ENCODE measurements at regions not wholly inside any gene's neighbourhood (a gene's known extent, or its start where the extent isn't known, plus 50 kb on each side); places are given as distances from the start of the nearest gene placed in this dataset.
"Not testable (repeated sequence)": the region's sequence is repeated elsewhere in the genome, so short reads cannot be mapped to it uniquely, and the experiment has no call there.

DNA sequence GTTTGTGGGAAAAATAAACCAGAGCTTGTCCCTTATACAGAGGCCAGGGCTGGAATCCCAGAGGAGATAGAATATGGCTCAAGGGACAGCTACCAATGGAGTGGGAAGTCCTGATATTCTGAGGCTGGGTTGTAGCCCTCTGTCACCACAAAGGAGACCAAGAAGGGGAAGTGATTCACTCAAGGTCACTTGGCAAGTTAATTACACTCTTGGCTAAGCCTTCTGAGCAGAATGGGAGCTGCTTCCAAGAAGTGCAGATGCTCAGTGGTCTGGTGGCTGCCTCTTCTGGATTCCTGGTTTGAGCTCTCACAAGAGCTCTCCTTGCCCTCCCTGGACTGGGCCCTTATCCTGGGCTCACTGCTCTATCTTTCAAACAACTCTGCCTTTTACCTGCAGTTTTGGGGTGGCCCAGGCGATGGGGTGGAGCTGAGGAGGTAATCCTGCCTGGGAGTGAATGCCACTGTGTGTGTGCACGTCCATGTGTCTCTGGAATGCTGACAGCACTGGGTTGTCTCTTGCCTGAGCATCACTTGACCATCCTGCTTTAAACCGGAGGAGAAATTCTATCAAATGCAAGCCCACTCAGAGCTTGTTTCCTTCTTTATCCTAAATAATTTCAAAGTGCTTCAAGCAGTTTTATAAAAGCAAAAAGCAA, 168.2 kb downstream of the KCNS3 start:
- peak in 3 of 56 donors; percentile 10 to 18 (median 17) for DNase-seq

DNA sequence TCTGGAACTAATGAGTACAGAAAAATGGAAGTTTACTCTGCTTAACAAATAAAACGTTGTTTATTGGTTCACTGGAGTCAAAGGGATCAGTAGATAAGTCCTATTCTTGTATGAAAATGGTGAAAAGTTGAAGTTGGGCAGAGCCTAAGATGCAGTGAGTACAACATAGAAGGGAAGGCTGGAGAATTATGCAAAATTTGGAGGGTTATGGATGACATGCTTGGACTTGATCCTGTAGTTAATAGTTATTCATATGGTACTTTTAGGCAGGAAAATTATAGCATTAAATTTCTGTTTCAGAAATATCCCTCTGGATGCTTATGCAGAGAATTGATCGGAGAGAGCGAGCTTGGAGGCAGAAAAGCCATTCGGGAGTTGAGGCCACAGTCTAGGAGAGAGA, 167.6 kb downstream of the KCNS3 start:
- no peak for DNase-seq

DNA sequence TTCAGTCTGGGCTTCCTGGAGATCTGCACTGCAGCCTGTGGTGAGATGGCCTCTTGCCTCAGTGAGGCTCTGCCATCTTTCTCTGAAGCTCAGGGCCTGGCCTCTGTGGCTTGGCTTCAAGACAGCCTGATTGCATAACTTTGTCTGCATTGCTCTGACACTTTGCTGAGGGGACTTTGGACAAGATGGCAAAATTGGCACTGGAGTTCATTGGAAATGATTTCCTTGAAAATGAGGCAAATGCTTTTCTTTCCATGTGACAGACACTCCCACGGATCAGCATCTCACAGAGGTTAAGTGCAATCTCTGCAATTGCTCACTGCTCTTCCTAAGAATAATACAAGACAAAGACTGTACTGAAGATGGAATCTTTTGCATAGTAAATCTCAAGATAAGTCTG, 166.8 kb downstream of the KCNS3 start:
- no peak for DNase-seq

DNA sequence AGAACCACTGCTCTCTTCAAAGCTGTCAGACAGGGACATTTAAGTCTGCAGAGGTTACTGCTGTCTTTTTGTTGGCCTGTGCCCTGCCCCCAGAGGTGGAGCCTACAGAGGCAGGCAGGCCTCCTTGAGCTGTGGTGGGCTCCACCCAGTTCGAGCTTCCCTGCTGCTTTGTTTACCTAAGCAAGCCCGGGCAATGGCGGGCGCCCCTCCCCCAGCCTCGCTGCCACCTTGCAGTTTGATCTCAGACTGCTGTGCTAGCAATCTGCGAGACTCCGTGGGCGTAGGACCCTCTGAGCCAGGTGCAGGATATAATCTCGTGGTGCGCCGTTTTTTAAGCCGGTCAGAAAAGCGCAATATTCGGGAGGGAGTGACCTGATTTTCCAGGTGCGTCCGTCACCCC, 138.9 kb downstream of the KCNS3 start:
- DNase-seq = not testable (repeated sequence)

DNA sequence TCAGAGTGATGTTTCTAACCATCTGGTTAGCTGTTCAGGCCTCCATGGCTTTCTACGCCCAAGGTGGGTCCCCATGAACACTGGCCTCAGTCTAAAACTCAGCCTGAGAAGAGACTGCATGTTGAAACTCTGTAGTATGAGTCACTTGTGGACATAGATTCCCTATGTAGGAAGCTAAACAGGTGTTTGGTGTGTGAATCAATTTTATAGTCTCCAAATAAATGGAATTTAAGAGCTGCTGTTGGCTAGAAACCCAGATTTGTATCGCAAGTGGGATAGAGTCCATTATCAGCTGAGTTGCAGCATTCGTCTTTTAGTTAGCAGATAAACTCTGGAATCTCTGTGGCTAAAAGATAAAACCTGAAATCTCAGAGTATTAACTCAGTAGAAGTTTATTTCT, 131.4 kb downstream of the KCNS3 start:
- no peak for DNase-seq

DNA sequence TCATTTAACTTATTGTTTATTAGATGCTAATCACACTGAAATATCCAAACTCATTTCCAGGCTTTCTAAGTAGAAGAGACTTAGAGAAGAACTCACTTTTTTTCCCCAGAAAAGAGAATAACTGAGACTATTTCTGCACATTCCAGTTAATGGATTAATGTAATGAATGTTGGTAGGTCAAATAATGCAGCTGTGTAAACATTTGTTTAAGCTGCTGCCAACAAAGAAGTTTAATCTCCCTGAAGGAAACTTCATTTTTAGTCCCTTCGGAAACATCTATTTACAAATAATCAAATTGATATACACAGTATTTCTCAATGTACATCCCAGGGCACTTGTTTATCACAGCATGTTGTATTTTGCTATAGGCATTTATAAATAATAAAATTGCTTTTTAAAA, 126.9 kb downstream of the KCNS3 start:
- DNase-seq = no peak

DNA sequence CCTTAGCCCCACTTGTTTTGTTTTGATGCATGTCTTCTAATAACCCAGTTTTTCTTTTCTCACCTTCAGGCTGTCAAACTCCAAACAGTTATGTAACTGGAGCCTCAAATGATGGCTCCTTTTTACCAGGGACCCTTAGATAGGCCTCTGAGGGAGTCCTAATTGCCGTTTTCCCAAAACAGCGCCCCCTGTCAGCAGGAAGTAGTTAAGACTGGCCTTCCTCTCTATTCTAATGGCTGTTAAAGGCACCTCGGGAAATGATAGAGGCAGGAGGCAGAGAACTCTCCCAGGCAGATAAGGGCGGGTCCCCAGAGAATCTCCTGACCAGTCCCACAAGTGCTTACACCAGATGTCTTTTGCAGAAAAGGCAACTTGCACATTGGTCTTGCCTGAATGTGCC, 123.2 kb downstream of the KCNS3 start:
- DNase-seq = no peak

DNA sequence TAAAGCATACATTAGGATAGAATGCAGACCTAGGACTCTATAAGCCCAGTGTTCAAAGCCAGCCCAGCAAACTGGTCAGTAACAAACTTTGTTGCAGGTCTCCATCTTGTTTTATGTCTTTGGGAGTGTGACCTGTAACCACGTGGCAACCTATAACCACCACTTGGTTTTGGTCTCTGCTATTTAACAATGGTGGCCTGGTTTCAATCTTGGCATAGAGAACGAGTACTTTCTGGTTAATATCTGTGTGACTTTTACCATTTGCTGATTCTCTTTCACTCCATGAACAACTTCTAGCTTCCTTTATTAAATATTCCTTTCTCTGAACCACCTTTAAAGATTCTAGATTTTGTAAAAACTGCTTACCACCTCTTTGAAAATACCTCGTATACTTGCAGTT, 118.5 kb downstream of the KCNS3 start:
- no peak for DNase-seq

DNA sequence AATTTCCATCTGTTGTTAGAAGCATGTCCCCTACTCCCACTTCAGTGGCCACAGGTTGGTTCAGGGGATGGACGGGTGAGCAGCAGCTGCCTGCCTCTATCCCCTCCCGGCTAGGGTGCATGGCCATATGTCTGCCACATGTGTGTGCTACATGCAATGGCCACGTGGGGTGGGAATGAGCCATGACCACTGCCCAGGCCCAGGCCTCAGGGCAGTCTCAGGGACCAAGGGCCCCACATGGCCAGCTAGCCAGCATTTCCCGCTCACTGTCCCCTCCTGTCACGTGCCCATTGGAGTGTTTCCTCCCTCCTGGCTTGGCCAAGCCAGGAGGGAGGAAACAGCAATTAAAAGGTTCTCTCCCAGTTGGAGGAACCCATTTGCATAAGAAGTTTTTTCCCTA, 117.1 kb downstream of the KCNS3 start:
- no peak for DNase-seq
